Vagina (tissue), 2 donors: ENCODE measurements at regions not wholly inside any gene's neighbourhood (a gene's known extent, or its start where the extent isn't known, plus 50 kb on each side); places are given as distances from the start of the nearest gene placed in this dataset.

Source experiments
- DNase-seq, 2 donors: peaks; one replicate each; pipeline ENCODE4 v3.0.0-alpha.2; 2017; ENCODE audit errors: extremely low spot score in 2 of 2
- H3K27ac ChIP-seq: fragments of 200-600 bp; sonication (generic); one replicate; pipeline ENCODE4 v1.5.1; 2019
- H3K27me3 ChIP-seq: fragments of 200-600 bp; sonication (generic); one replicate; pipeline ENCODE4 v1.5.1; 2019
- H3K36me3 ChIP-seq, 2 donors: fragments of 200-600 bp; sonication (generic); one replicate each; pipeline ENCODE4 v1.5.1; 2017 to 2019
- H3K4me1 ChIP-seq: fragments of 200-600 bp; sonication (generic); one replicate; pipeline ENCODE4 v1.5.1; 2019
- H3K4me3 ChIP-seq, 2 donors: fragments of 200-600 bp; sonication (generic); 1 replicate in 1 of 2; 2 replicates in 1 of 2; pipeline ENCODE4 v1.5.1; 2016 to 2019
- H3K9me3 ChIP-seq: fragments of 200-600 bp; sonication (generic); one replicate; pipeline ENCODE4 v1.5.1; 2019
- POLR2A ChIP-seq, 2 donors: fragments of 450-650 bp; IDR thresholded peaks; one replicate each; pipeline ENCODE4 v1.6.1; 2017; ENCODE audit warnings: antibody characterized with exemption in 2 of 2, mild to moderate bottlenecking in 2 of 2, moderate library complexity in 2 of 2
- POLR2AphosphoS5 ChIP-seq, 2 donors: sonication (generic); formaldehyde crosslinking; IDR thresholded peaks; one replicate each; pipeline ENCODE4 v1.9.0; 2017; ENCODE audit warnings: antibody characterized with exemption in 2 of 2, mild to moderate bottlenecking in 2 of 2, low read depth in 1 of 2; ENCODE audit not compliant: insufficient read depth in 1 of 2
- intact Hi-C: fragments of 100-400 bp; cut with DNase I; formaldehyde crosslinking; loops from one replicate; pipeline ENCODE4 v1.15.1; 2023
- TF ChIP-seq, protein P1 (sequence below), 3 experiments: fragments of 450-650 bp in 2 of 3; fragments of 200-600 bp in 1 of 3; sonication (generic) in 1 of 3; IDR thresholded peaks; one replicate each; pipeline ENCODE4 v1.5.1; 2017 to 2019; ENCODE audit warnings: antibody characterized with exemption in 3 of 3, mild to moderate bottlenecking in 2 of 3, moderate library complexity in 2 of 3

DNA sequence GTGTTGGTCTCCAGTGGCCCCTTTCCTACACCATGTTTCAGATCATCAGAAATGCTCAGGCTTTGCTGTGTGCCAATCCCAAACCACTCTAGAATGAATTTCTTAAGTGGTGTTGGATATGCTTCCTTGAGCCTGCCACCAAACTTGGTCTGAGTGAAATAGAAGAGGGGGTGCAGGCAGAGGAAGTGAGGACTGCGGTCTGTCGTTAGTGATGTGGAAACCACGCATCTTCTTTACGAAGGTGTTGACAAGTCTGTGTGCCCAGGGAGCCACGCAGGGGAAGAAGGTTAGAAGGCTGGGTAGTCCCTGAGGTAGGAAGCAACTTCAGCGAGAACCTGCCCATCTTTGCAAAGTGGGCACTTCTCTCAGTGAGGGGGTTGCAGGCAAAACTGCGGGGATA is 187.4 kb upstream of the NAV2 start:
- TF ChIP-seq, protein P1, sequence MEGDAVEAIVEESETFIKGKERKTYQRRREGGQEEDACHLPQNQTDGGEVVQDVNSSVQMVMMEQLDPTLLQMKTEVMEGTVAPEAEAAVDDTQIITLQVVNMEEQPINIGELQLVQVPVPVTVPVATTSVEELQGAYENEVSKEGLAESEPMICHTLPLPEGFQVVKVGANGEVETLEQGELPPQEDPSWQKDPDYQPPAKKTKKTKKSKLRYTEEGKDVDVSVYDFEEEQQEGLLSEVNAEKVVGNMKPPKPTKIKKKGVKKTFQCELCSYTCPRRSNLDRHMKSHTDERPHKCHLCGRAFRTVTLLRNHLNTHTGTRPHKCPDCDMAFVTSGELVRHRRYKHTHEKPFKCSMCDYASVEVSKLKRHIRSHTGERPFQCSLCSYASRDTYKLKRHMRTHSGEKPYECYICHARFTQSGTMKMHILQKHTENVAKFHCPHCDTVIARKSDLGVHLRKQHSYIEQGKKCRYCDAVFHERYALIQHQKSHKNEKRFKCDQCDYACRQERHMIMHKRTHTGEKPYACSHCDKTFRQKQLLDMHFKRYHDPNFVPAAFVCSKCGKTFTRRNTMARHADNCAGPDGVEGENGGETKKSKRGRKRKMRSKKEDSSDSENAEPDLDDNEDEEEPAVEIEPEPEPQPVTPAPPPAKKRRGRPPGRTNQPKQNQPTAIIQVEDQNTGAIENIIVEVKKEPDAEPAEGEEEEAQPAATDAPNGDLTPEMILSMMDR (IDR thresholded peaks at IDR 0.05), result no peak
- no peak for TF ChIP-seq POLR2AphosphoS5 (IDR thresholded peaks at IDR 0.05; ENCODE audit: insufficient read depth in 1 of 2, low read depth in 1 of 2)
- no peak for TF ChIP-seq POLR2A (IDR thresholded peaks at IDR 0.05)
- H3K36me3 ChIP-seq, result no peaks in the 10 kb centered on the region
- intact Hi-C loops, result no loop called here
- no peak overlapping the region for H3K4me3 ChIP-seq
- no peak overlapping the region for H3K27ac ChIP-seq
- DNase-seq, result no peak
- no peaks in the 10 kb centered on the region for H3K4me1 ChIP-seq
- H3K9me3 ChIP-seq, result no peaks in the 10 kb centered on the region
- no peaks in the 10 kb centered on the region for H3K27me3 ChIP-seq

DNA sequence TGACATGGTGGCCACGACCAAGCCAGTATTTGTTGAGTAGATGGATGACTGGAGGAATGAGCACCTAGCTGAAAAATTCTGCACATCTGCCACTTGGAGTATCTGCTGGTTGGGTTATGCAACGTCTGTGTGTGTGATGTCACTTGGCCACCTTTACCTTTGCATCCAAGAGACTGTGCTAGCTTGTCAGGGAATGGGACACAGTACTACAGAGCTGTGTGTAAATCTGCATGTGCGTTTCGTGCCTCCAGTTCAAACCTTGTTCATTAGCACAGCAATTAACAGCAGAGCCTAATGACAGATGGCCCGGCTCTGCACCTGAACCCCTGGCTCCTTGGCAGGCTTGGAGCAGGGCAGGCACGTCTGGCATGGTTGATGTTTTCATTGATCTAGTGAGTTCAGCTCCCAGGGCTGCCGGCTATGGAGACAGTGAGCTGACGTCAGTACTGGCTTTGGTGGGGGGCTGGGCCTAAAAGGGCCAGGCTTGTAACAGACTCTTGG is 188.4 kb upstream of the NAV2 start:
- no peak for DNase-seq
- TF ChIP-seq, protein P1 (IDR thresholded peaks at IDR 0.05), result no peak
- Histone ChIP-seq H3K27me3 (no peaks in the 10 kb centered on the region), H3K9me3 (no peaks in the 10 kb centered on the region), H3K27ac (no peak overlapping the region), H3K4me1 (no peaks in the 10 kb centered on the region), H3K36me3 (no peaks in the 10 kb centered on the region), H3K4me3 (no peak overlapping the region)
- intact Hi-C loops, result no loop called here

DNA sequence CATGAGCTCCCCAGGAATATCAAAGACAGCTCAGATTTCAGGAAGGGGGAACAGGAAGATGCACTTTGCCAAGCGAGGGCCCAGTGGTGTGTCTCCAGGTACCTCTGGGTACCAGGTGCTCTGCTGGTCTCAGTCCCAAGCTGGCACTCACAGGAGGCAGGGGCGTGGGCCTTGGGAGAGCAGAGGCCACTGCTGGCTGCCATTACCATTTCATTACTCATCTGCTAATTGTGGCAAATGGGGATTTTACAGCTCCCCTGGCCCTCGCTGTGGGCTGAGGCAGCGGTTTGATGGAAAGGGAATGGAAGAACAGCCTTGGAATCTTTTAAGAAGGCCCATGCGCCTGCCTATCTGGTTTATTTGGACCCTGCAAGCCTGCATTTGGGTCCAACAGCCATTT is 192.0 kb upstream of the NAV2 start:
- Histone ChIP-seq H3K4me1 (no peaks in the 10 kb centered on the region), H3K36me3 (no peaks in the 10 kb centered on the region), H3K27ac (peak overlapping the region; percentile 39), H3K27me3 (no peaks in the 10 kb centered on the region), H3K9me3 (no peaks in the 10 kb centered on the region), H3K4me3 (no peak overlapping the region)
- intact Hi-C loops, result no loop called here
- TF ChIP-seq POLR2A (IDR thresholded peaks at IDR 0.05), result no peak
- no peak for DNase-seq

DNA sequence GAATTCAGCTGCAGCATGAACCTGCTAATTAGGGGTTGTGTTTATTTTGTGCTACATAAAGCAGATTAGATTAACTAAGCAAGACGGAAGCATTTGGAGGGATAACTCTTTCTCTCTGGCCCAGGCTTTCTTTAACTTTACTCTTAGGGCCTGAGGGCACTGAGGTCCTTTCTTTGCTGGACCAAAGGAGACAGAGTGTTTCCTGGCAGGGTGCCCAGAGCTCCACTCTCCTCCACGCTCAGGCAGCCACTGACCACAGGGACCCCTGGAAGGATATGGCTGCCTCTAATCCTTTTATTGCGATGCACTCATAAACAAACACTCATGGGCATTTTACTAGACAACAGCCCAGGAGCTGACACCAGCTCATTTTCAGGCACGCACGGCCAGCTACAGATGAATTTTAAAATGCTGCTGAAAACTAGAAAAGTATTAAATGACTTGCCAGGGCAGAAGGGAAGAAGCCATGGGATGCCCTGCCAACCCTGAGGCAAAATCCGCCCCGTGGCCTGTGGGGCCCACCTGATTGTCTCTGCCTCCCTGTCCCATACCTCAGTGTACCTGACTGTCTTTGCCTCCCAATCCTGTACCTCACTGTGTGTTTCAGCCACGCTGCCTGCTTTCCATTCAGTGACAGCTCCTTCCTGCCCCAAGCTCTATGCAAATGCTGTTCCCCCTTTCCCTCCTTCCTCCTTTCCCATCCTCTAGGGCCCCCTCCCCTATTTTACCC is 192.6 kb upstream of the NAV2 start:
- Histone ChIP-seq H3K9me3 (no peaks in the 10 kb centered on the region), H3K4me1 (no peaks in the 10 kb centered on the region), H3K4me3 (no peak overlapping the region), H3K36me3 (no peaks in the 10 kb centered on the region), H3K27me3 (no peaks in the 10 kb centered on the region), H3K27ac (peak overlapping the region; percentile 39)
- intact Hi-C loops, result no loop called here
- DNase-seq, result no peak
- TF ChIP-seq, protein P1 (IDR thresholded peaks at IDR 0.05), result no peak
- no peak for TF ChIP-seq POLR2A (IDR thresholded peaks at IDR 0.05)
- TF ChIP-seq POLR2AphosphoS5 (IDR thresholded peaks at IDR 0.05; ENCODE audit: insufficient read depth in 1 of 2, low read depth in 1 of 2), result no peak

DNA sequence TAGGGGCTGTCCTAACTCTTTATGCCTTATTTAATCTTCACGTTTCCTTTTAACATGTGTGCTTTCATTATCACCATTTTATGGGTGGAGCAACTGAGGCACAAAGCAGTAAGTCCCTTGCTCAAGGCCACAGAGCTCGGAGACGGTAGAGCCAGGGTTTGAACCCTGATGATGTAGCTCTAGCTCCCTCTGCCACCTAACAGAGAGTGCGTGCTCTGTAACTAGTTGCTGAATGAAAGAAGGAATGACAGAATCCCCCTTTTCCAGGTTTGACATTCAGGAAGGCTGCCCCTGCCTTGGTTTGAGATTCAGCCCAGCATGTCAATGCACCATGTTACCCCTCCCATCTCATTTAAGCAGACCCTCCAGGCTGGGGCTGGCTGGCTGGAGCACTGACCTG is 193.3 kb upstream of the NAV2 start:
- H3K9me3 ChIP-seq, result no peaks in the 10 kb centered on the region
- H3K27ac ChIP-seq, result no peak overlapping the region
- no peak for DNase-seq
- intact Hi-C loops, result no loop called here
- H3K27me3 ChIP-seq, result no peaks in the 10 kb centered on the region
- no peak for TF ChIP-seq POLR2A (IDR thresholded peaks at IDR 0.05)
- no peak for TF ChIP-seq POLR2AphosphoS5 (IDR thresholded peaks at IDR 0.05; ENCODE audit: insufficient read depth in 1 of 2, low read depth in 1 of 2)
- TF ChIP-seq, protein P1 (IDR thresholded peaks at IDR 0.05), result no peak
- no peak overlapping the region for H3K4me3 ChIP-seq
- no peaks in the 10 kb centered on the region for H3K4me1 ChIP-seq
- H3K36me3 ChIP-seq, result no peaks in the 10 kb centered on the region
